ENCODE measurements at regions not wholly inside any gene's neighbourhood (a gene's known extent, or its start where the extent isn't known, plus 50 kb on each side); places are given as distances from the start of the nearest gene placed in this dataset.

DNA sequence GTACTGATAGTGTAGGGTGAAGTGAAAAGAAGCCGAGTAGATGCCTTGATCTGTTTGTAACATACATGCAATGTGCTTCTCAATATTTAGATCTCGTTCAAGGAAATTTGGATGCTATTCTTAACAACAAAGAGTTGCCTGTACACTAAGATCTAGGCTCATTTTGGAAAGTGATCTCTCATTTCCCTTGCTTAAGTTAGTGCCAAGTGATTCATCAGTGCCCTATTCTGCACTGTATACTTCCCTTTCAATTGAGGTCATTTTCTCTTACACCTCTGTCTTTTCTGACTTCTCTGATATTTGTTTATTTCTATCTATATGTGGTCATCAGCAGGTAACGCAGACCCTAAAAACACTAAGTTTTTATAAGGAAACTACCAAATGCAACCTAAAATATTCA is 528.6 kb upstream of the PTPRD start:
- TF ChIP-seq POLR2A (IDR thresholded peaks at IDR 0.05) (no peak), POLR2AphosphoS5 (IDR thresholded peaks at IDR 0.05; ENCODE audit: insufficient read depth in 1 of 2, low read depth in 1 of 2) (no peak)
- TF ChIP-seq, protein P1, sequence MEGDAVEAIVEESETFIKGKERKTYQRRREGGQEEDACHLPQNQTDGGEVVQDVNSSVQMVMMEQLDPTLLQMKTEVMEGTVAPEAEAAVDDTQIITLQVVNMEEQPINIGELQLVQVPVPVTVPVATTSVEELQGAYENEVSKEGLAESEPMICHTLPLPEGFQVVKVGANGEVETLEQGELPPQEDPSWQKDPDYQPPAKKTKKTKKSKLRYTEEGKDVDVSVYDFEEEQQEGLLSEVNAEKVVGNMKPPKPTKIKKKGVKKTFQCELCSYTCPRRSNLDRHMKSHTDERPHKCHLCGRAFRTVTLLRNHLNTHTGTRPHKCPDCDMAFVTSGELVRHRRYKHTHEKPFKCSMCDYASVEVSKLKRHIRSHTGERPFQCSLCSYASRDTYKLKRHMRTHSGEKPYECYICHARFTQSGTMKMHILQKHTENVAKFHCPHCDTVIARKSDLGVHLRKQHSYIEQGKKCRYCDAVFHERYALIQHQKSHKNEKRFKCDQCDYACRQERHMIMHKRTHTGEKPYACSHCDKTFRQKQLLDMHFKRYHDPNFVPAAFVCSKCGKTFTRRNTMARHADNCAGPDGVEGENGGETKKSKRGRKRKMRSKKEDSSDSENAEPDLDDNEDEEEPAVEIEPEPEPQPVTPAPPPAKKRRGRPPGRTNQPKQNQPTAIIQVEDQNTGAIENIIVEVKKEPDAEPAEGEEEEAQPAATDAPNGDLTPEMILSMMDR (IDR thresholded peaks at IDR 0.05): no peak

Data from vagina (tissue), 2 donors.